Lower leg skin (tissue), 3 donors: ENCODE measurements at regions not wholly inside any gene's neighbourhood (a gene's known extent, or its start where the extent isn't known, plus 50 kb on each side); places are given as distances from the start of the nearest gene placed in this dataset.

ENCODE experiments used
- POLR2A ChIP-seq, 2 donors: fragments of 450-650 bp; IDR thresholded peaks; one replicate each; pipeline ENCODE4 v1.6.1; 2016 to 2017; ENCODE audit warnings: antibody characterized with exemption in 2 of 2, mild to moderate bottlenecking in 1 of 2, moderate library complexity in 1 of 2
- TF ChIP-seq, protein P1 (sequence below), 3 donors: fragments of 450-650 bp; IDR thresholded peaks; one replicate each; pipeline ENCODE4 v1.5.1; 2016; ENCODE audit warnings: antibody characterized with exemption in 3 of 3, mild to moderate bottlenecking in 3 of 3, moderate library complexity in 2 of 3

- TF ChIP-seq, protein P1, sequence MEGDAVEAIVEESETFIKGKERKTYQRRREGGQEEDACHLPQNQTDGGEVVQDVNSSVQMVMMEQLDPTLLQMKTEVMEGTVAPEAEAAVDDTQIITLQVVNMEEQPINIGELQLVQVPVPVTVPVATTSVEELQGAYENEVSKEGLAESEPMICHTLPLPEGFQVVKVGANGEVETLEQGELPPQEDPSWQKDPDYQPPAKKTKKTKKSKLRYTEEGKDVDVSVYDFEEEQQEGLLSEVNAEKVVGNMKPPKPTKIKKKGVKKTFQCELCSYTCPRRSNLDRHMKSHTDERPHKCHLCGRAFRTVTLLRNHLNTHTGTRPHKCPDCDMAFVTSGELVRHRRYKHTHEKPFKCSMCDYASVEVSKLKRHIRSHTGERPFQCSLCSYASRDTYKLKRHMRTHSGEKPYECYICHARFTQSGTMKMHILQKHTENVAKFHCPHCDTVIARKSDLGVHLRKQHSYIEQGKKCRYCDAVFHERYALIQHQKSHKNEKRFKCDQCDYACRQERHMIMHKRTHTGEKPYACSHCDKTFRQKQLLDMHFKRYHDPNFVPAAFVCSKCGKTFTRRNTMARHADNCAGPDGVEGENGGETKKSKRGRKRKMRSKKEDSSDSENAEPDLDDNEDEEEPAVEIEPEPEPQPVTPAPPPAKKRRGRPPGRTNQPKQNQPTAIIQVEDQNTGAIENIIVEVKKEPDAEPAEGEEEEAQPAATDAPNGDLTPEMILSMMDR (IDR thresholded peaks at IDR 0.05) = no peak
- TF ChIP-seq POLR2A (IDR thresholded peaks at IDR 0.05) = no peak
Measured at GRCh38 chr2:84126084-84126483, 333.0 kb downstream of the SUCLG1 start.
